Thyroid gland (tissue), 4 donors: ENCODE measurements at regions not wholly inside any gene's neighbourhood (a gene's known extent, or its start where the extent isn't known, plus 50 kb on each side); places are given as distances from the start of the nearest gene placed in this dataset.

Experiments
- POLR2A ChIP-seq, 2 donors: fragments of 450-650 bp; IDR thresholded peaks; one replicate each; pipeline ENCODE4 v1.6.1; 2017; ENCODE audit warnings: antibody characterized with exemption in 2 of 2, mild to moderate bottlenecking in 2 of 2, moderate library complexity in 1 of 2
- TF ChIP-seq, protein P1 (sequence below), 6 experiments: fragments of 200-600 bp in 3 of 6; fragments of 450-650 bp in 3 of 6; sonication (generic) in 3 of 6; IDR thresholded peaks; one replicate each; pipeline ENCODE4 v1.5.1; 2016 to 2019; ENCODE audit warnings: antibody characterized with exemption in 6 of 6, mild to moderate bottlenecking in 2 of 6, inconsistent platforms in 1 of 6, moderate library complexity in 1 of 6

DNA sequence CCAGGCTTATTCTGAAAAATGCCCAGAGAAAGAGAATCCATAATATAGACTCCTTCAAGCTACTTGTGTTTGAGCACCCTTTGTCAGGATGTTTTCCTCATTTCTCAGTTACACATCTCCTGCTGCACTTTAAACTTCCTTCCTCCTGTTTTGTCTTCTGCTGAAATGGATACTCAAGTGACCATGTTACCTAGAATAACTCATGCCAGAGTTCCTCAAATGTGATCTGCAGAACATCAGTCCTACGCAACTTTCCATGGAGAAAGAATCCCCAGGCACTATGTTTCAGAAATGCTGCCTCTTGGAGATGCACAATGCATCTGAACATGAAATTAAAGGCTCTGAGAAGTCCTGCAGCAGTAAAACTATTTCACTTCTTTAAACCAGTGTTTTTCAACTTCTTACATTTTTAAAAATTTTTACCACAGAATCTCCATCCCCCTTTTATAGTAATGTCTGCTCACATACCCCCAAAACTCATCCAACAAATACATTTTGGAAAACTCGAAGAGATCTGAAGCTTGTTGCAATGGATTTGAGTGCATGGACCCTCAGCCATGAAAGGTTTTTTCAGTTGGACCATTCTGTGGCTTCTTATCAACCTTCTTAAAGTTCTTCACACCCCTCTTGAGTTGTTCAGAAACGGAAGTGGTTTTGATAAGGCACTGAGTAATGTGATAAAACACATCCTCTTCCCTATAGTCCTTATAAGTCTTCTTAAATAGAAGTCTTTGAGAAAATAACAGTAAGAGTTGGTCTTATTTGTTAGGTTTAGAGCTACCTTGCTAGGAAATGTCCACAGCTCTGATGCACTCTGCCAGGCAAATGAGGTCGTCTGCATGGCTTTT, 84.5 kb upstream of the KCNA1 start:
- no peak for TF ChIP-seq POLR2A (IDR thresholded peaks at IDR 0.05)
- TF ChIP-seq, protein P1, sequence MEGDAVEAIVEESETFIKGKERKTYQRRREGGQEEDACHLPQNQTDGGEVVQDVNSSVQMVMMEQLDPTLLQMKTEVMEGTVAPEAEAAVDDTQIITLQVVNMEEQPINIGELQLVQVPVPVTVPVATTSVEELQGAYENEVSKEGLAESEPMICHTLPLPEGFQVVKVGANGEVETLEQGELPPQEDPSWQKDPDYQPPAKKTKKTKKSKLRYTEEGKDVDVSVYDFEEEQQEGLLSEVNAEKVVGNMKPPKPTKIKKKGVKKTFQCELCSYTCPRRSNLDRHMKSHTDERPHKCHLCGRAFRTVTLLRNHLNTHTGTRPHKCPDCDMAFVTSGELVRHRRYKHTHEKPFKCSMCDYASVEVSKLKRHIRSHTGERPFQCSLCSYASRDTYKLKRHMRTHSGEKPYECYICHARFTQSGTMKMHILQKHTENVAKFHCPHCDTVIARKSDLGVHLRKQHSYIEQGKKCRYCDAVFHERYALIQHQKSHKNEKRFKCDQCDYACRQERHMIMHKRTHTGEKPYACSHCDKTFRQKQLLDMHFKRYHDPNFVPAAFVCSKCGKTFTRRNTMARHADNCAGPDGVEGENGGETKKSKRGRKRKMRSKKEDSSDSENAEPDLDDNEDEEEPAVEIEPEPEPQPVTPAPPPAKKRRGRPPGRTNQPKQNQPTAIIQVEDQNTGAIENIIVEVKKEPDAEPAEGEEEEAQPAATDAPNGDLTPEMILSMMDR (IDR thresholded peaks at IDR 0.05) = no peak
